T-helper 2 cell treated with Interferon-gamma antibody and Interleukin-4, amounts not matched to agents 5 μg/mL and 100 μg/mL, for 36 hours (primary cell): ENCODE measurements at regions not wholly inside any gene's neighbourhood (a gene's known extent, or its start where the extent isn't known, plus 50 kb on each side); places are given as distances from the start of the nearest gene placed in this dataset.
A peak's percentile ranks its signal among the peaks of the same experiment; 100 is the strongest.
"Not testable (repeated sequence)": the region's sequence is repeated elsewhere in the genome, so short reads cannot be mapped to it uniquely, and the experiment has no call there.

Source experiments
- DNase-seq: peaks from one replicate; pipeline ENCODE4 v3.0.0; 2021; ENCODE audit warnings: low spot score
- H3K27ac Mint-ChIP-seq: one replicate; pipeline ENCODE4 v1.8.0; 2021; ENCODE audit warnings: mild to moderate bottlenecking, mixed read lengths
- H3K27me3 Mint-ChIP-seq: one replicate; pipeline ENCODE4 v1.8.0; 2021; ENCODE audit warnings: low read depth, mixed read lengths
- H3K36me3 Mint-ChIP-seq: one replicate; pipeline ENCODE4 v1.8.0; 2021; ENCODE audit warnings: low read depth, mixed read lengths
- H3K4me1 Mint-ChIP-seq: one replicate; pipeline ENCODE4 v1.8.0; 2021; ENCODE audit warnings: low read depth, mixed read lengths
- H3K4me3 Mint-ChIP-seq: one replicate; pipeline ENCODE4 v1.8.0; 2022; ENCODE audit warnings: mild to moderate bottlenecking, moderate library complexity, mixed read lengths
- H3K9me3 Mint-ChIP-seq: one replicate; pipeline ENCODE4 v1.8.0; 2021; ENCODE audit warnings: mixed read lengths

GRCh38 chr7:149930374-149931068 is 56.8 kb downstream of the ATP6V0E2 start:
- not testable (repeated sequence) for H3K27me3 Mint-ChIP-seq, H3K4me1 Mint-ChIP-seq, H3K9me3 Mint-ChIP-seq, H3K4me3 Mint-ChIP-seq, H3K27ac Mint-ChIP-seq, DNase-seq, H3K36me3 Mint-ChIP-seq

GRCh38 chr7:149933776-149934175 is 60.0 kb downstream of the ATP6V0E2 start:
- not testable (repeated sequence) for H3K36me3 Mint-ChIP-seq, H3K4me3 Mint-ChIP-seq, H3K27ac Mint-ChIP-seq, H3K27me3 Mint-ChIP-seq, DNase-seq, H3K9me3 Mint-ChIP-seq, H3K4me1 Mint-ChIP-seq

- not testable (repeated sequence) for H3K27me3 Mint-ChIP-seq, H3K4me1 Mint-ChIP-seq, DNase-seq, H3K4me3 Mint-ChIP-seq, H3K36me3 Mint-ChIP-seq, H3K9me3 Mint-ChIP-seq, H3K27ac Mint-ChIP-seq
Measured at GRCh38 chr7:149947346-149947745, 73.6 kb downstream of the ATP6V0E2 start.

- H3K27me3 Mint-ChIP-seq, H3K9me3 Mint-ChIP-seq, DNase-seq, H3K27ac Mint-ChIP-seq, H3K4me3 Mint-ChIP-seq, H3K4me1 Mint-ChIP-seq, H3K36me3 Mint-ChIP-seq: not testable (repeated sequence)
Measured at GRCh38 chr7:149948444-149948843, 74.7 kb downstream of the ATP6V0E2 start.

- H3K4me3 Mint-ChIP-seq: peak overlapping the region; percentile 36
- not testable (repeated sequence) for H3K36me3 Mint-ChIP-seq, H3K9me3 Mint-ChIP-seq, H3K27me3 Mint-ChIP-seq, DNase-seq
- H3K4me1 Mint-ChIP-seq: peaks cover 10% of the 10 kb centered on the region
- H3K27ac Mint-ChIP-seq: peak overlapping the region; percentile 20
Measured at GRCh38 chr7:149949863-149950577, 76.3 kb downstream of the ATP6V0E2 start.

- not testable (repeated sequence) for H3K27me3 Mint-ChIP-seq, H3K36me3 Mint-ChIP-seq, H3K9me3 Mint-ChIP-seq, DNase-seq, H3K27ac Mint-ChIP-seq
- peak overlapping the region; percentile 36 for H3K4me3 Mint-ChIP-seq
- H3K4me1 Mint-ChIP-seq: peaks cover 10% of the 10 kb centered on the region
Measured at GRCh38 chr7:149950578-149950924, 76.8 kb downstream of the ATP6V0E2 start.

- not testable (repeated sequence) for H3K36me3 Mint-ChIP-seq, DNase-seq, H3K27ac Mint-ChIP-seq, H3K9me3 Mint-ChIP-seq, H3K4me3 Mint-ChIP-seq, H3K27me3 Mint-ChIP-seq
- H3K4me1 Mint-ChIP-seq: peaks cover 10% of the 10 kb centered on the region
Measured at GRCh38 chr7:149951579-149951978, 77.8 kb downstream of the ATP6V0E2 start.

- Mint-ChIP-seq H3K27me3 (peaks cover 11% of the 10 kb centered on the region), H3K9me3 (peaks cover 22% of the 10 kb centered on the region), H3K36me3 (peaks cover 17% of the 10 kb centered on the region), H3K4me1 (peaks cover 14% of the 10 kb centered on the region)
- H3K4me3 Mint-ChIP-seq, DNase-seq, H3K27ac Mint-ChIP-seq: not testable (repeated sequence)
Measured at GRCh38 chr7:149958880-149959279, 85.1 kb downstream of the ATP6V0E2 start.

GRCh38 chr7:149960863-149961262 is 87.1 kb downstream of the ATP6V0E2 start:
- peaks cover 17% of the 10 kb centered on the region for H3K36me3 Mint-ChIP-seq
- not testable (repeated sequence) for DNase-seq, H3K27me3 Mint-ChIP-seq, H3K4me3 Mint-ChIP-seq
- H3K4me1 Mint-ChIP-seq: peaks cover 14% of the 10 kb centered on the region
- H3K9me3 Mint-ChIP-seq: peaks cover 22% of the 10 kb centered on the region
- H3K27ac Mint-ChIP-seq: peak overlapping the region; percentile 89

- H3K4me3 Mint-ChIP-seq: not testable (repeated sequence)
- peak; percentile 6 for DNase-seq
Measured at GRCh38 chr7:149961878-149962277, 88.1 kb downstream of the ATP6V0E2 start.

GRCh38 chr7:149962685-149963319 is 89.0 kb downstream of the ATP6V0E2 start:
- not testable (repeated sequence) for H3K27me3 Mint-ChIP-seq, H3K27ac Mint-ChIP-seq, H3K4me3 Mint-ChIP-seq, DNase-seq
- H3K4me1 Mint-ChIP-seq: peaks cover 14% of the 10 kb centered on the region
- peaks cover 22% of the 10 kb centered on the region for H3K9me3 Mint-ChIP-seq
- peaks cover 17% of the 10 kb centered on the region for H3K36me3 Mint-ChIP-seq

More at GRCh38 chr7:149961878-149962277, 88.1 kb downstream of the ATP6V0E2 start:
- peaks cover 17% of the 10 kb centered on the region for H3K36me3 Mint-ChIP-seq
- peak overlapping the region; percentile 77 for H3K27ac Mint-ChIP-seq
- H3K9me3 Mint-ChIP-seq: peaks cover 22% of the 10 kb centered on the region
- peaks cover 14% of the 10 kb centered on the region for H3K4me1 Mint-ChIP-seq
- H3K27me3 Mint-ChIP-seq: not testable (repeated sequence)

- peaks cover 14% of the 10 kb centered on the region for H3K4me1 Mint-ChIP-seq
Measured at GRCh38 chr7:149963985-149964384, 90.2 kb downstream of the ATP6V0E2 start.

GRCh38 chr7:149966444-149966843 is 92.7 kb downstream of the ATP6V0E2 start:
- not testable (repeated sequence) for DNase-seq, H3K27ac Mint-ChIP-seq

More at GRCh38 chr7:149963985-149964384, 90.2 kb downstream of the ATP6V0E2 start:
- H3K4me3 Mint-ChIP-seq, DNase-seq, H3K27ac Mint-ChIP-seq, H3K27me3 Mint-ChIP-seq: not testable (repeated sequence)
- Mint-ChIP-seq H3K36me3 (peaks cover 17% of the 10 kb centered on the region), H3K9me3 (peaks cover 22% of the 10 kb centered on the region)

GRCh38 chr7:149972977-149973376 is 99.2 kb downstream of the ATP6V0E2 start:
- not testable (repeated sequence) for H3K4me1 Mint-ChIP-seq, H3K9me3 Mint-ChIP-seq, H3K36me3 Mint-ChIP-seq, H3K27ac Mint-ChIP-seq, DNase-seq, H3K4me3 Mint-ChIP-seq
- peaks cover 23% of the 10 kb centered on the region for H3K27me3 Mint-ChIP-seq

More at GRCh38 chr7:149966444-149966843, 92.7 kb downstream of the ATP6V0E2 start:
- not testable (repeated sequence) for H3K36me3 Mint-ChIP-seq, H3K4me3 Mint-ChIP-seq, H3K4me1 Mint-ChIP-seq, H3K27me3 Mint-ChIP-seq
- peaks cover 11% of the 10 kb centered on the region for H3K9me3 Mint-ChIP-seq
